WTC11 (cell line): ENCODE measurements at regions not wholly inside any gene's neighbourhood (a gene's known extent, or its start where the extent isn't known, plus 50 kb on each side); places are given as distances from the start of the nearest gene placed in this dataset.

Experiments used
- ATAC-seq: fragments of 200-7000 bp; cut with Tn5 transposase; 2 replicates; pipeline ENCODE4 v1.10.0; 2021; ENCODE audit warnings: mild to moderate bottlenecking, moderate library complexity
- CTCF ChIA-PET: fragments of 300-600 bp; sonication (Branson Sonifier 250); formaldehyde crosslinking; loops from one replicate; lab custom pipeline; 2021; ENCODE audit warnings: antibody characterized with exemption; lab: Charles Lee
- POLR2A ChIA-PET: fragments of 350-600 bp; sonication (Branson Sonifier 250); formaldehyde crosslinking; loops from one replicate; lab custom pipeline; 2021; ENCODE audit warnings: antibody characterized with exemption; lab: Charles Lee
- DNase-seq: peaks from one replicate; pipeline ENCODE4 v3.0.0; 2021; ENCODE audit warnings: low spot score
- H3K27ac Mint-ChIP-seq: 2 replicates; pipeline ENCODE4 v1.8.0; 2021; ENCODE audit warnings: mixed read lengths
- H3K27me3 Mint-ChIP-seq: 2 replicates; pipeline ENCODE4 v1.8.0; 2021; ENCODE audit warnings: low read depth, mild to moderate bottlenecking, moderate library complexity, mixed read lengths
- H3K36me3 Mint-ChIP-seq: 2 replicates; pipeline ENCODE4 v1.8.0; 2021; ENCODE audit warnings: mixed read lengths
- H3K4me1 Mint-ChIP-seq: 2 replicates; pipeline ENCODE4 v1.8.0; 2022; ENCODE audit warnings: mixed read lengths
- H3K4me3 Mint-ChIP-seq: 2 replicates; pipeline ENCODE4 v1.8.0; 2021; ENCODE audit warnings: mild to moderate bottlenecking, moderate library complexity, mixed read lengths
- H3K9me3 Mint-ChIP-seq: 2 replicates; pipeline ENCODE4 v1.8.0; 2021; ENCODE audit warnings: mixed read lengths
- CREB1 ChIP-seq: sonication (generic); formaldehyde crosslinking; IDR thresholded peaks from 2 replicates; pipeline ENCODE4 v1.8.0; 2023; ENCODE audit warnings: mild to moderate bottlenecking, missing genetic modification reagents
- CREM ChIP-seq: sonication (generic); formaldehyde crosslinking; IDR thresholded peaks from 2 replicates; pipeline ENCODE4 v1.8.1; 2022; ENCODE audit warnings: mild to moderate bottlenecking, missing genetic modification reagents, moderate library complexity
- ETV6 ChIP-seq: sonication (generic); formaldehyde crosslinking; IDR thresholded peaks from 2 replicates; pipeline ENCODE4 v1.8.1; 2022; ENCODE audit warnings: mild to moderate bottlenecking, missing genetic modification reagents
- GABPB1 ChIP-seq: sonication (generic); formaldehyde crosslinking; IDR thresholded peaks from 2 replicates; pipeline ENCODE4 v1.8.1; 2023; ENCODE audit warnings: mild to moderate bottlenecking, missing genetic modification reagents
- GRHL2 ChIP-seq: fragments of 250-450 bp; sonication (Bioruptor Pico); IDR thresholded peaks from 2 replicates; pipeline ENCODE4 v1.8.0; 2022; ENCODE audit warnings: mild to moderate bottlenecking, moderate library complexity; ENCODE audit not compliant: insufficient replicate concordance, severe bottlenecking
- MXD4 ChIP-seq: fragments of 250-450 bp; sonication (Bioruptor Pico); IDR thresholded peaks from 2 replicates; pipeline ENCODE4 v1.8.0; 2021; ENCODE audit warnings: mild to moderate bottlenecking, moderate library complexity, borderline replicate concordance
- MYBL2 ChIP-seq: sonication (generic); formaldehyde crosslinking; IDR thresholded peaks from 2 replicates; pipeline ENCODE4 v1.8.1; 2023; ENCODE audit warnings: mild to moderate bottlenecking, moderate library complexity, missing genetic modification reagents
- NFATC4 ChIP-seq: fragments of 250-450 bp; sonication (Bioruptor Pico); IDR thresholded peaks from 2 replicates; pipeline ENCODE4 v1.9.0; 2021; ENCODE audit warnings: mild to moderate bottlenecking
- SMAD4 ChIP-seq: sonication (generic); formaldehyde crosslinking; IDR thresholded peaks from 2 replicates; pipeline ENCODE4 v1.8.0; 2022; ENCODE audit warnings: mild to moderate bottlenecking, missing genetic modification reagents
- TEAD1 ChIP-seq: sonication (generic); formaldehyde crosslinking; IDR thresholded peaks from 2 replicates; pipeline ENCODE4 v1.8.0; 2022; ENCODE audit warnings: mild to moderate bottlenecking, missing genetic modification reagents
- ZNF121 ChIP-seq: sonication (generic); formaldehyde crosslinking; IDR thresholded peaks from 2 replicates; pipeline ENCODE4 v1.8.0; 2023; ENCODE audit warnings: missing genetic modification reagents
- ZNF219 ChIP-seq: sonication (generic); formaldehyde crosslinking; IDR thresholded peaks from 2 replicates; pipeline ENCODE4 v1.8.0; 2023; ENCODE audit warnings: missing genetic modification reagents, mild to moderate bottlenecking, borderline replicate concordance
- ZNF317 ChIP-seq: sonication (generic); formaldehyde crosslinking; IDR thresholded peaks from 2 replicates; pipeline ENCODE4 v1.8.1; 2023; ENCODE audit warnings: low read depth, mild to moderate bottlenecking, moderate library complexity, missing genetic modification reagents, borderline replicate concordance
- ZNF423 ChIP-seq: fragments of 250-450 bp; sonication (Bioruptor Pico); IDR thresholded peaks from 2 replicates; pipeline ENCODE4 v2.1.2; 2022; ENCODE audit warnings: mild to moderate bottlenecking, moderate library complexity
- TF ChIP-seq, protein P1 (sequence below): sonication (generic); formaldehyde crosslinking; IDR thresholded peaks from 2 replicates; pipeline ENCODE4 v1.8.1; 2022; ENCODE audit warnings: mild to moderate bottlenecking, missing genetic modification reagents, moderate library complexity, borderline replicate concordance
- TF ChIP-seq, protein P2 (sequence below): fragments of 250-450 bp; sonication (Bioruptor Pico); IDR thresholded peaks from 2 replicates; pipeline ENCODE4 v1.9.0; 2021; ENCODE audit warnings: mild to moderate bottlenecking
- TF ChIP-seq, protein P3 (sequence below): sonication (generic); formaldehyde crosslinking; IDR thresholded peaks from 2 replicates; pipeline ENCODE4 v1.8.1; 2023; ENCODE audit warnings: mild to moderate bottlenecking, missing genetic modification reagents, moderate library complexity
- TF ChIP-seq, protein P4 (sequence below): sonication (generic); formaldehyde crosslinking; IDR thresholded peaks from 2 replicates; pipeline ENCODE4 v1.8.1; 2022; ENCODE audit warnings: mild to moderate bottlenecking, moderate library complexity, missing genetic modification reagents
- TF ChIP-seq, protein P5 (sequence below): sonication (generic); formaldehyde crosslinking; IDR thresholded peaks from 2 replicates; pipeline ENCODE4 v1.8.1; 2023; ENCODE audit warnings: mild to moderate bottlenecking, missing genetic modification reagents
- TF ChIP-seq, protein P6 (sequence below): fragments of 250-450 bp; sonication (Bioruptor Pico); conservative IDR thresholded peaks from 2 replicates; pipeline ENCODE4 v1.9.0; 2021; ENCODE audit warnings: mild to moderate bottlenecking
- TF ChIP-seq, protein P7 (sequence below): sonication (generic); formaldehyde crosslinking; IDR thresholded peaks from 2 replicates; pipeline ENCODE4 v1.8.1; 2023; ENCODE audit warnings: mild to moderate bottlenecking, missing genetic modification reagents
- TF ChIP-seq, protein P8 (sequence below): sonication (generic); formaldehyde crosslinking; IDR thresholded peaks from 2 replicates; pipeline ENCODE4 v1.8.0; 2023; ENCODE audit warnings: missing genetic modification reagents

DNA sequence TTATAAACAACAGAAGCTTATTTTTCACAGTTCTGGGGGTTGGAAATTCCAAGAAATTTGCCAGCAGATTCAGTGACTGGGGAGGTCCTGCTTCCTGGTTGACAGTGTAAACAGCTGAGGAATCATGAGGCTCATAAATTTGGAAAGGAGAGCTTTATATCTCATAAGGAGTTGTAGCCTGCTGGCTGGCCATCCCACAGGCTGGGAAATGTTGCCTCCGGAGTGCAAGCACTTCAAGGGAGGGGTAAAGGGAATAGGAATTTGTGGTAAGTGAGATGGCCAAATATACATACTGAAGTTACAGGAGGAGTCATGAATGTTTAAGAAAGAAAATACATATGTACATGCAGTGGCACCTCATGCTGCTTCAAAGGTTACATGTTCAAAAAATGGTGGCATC is 217.2 kb upstream of the CBLB start:
- no peaks in the 10 kb centered on the region for H3K27me3 Mint-ChIP-seq

DNA sequence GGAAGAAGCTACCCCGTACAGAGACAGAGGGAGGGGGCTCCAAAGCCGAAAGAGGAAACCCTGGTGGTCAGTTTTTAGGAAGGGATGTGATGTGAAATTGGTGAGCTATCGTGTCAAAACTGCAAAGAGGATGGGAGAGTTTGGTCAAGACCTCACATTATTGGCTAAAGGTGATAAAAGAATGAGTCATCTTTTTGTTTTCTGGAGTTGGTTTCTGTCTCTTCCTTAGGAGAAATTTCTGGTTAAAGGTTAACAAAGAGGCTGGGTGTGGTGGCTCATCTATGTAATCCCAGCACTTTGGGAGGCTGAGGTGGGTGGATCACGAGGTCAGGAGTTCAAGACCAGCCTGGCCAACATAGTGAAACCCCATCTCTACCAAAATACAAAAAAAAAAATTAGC is 217.8 kb upstream of the CBLB start:
- ChIA-PET CTCF (no interaction called here), POLR2A (no interaction called here)
- Mint-ChIP-seq H3K27ac (no peak overlapping the region), H3K9me3 (peaks cover 13% of the 10 kb centered on the region), H3K36me3 (no peaks in the 10 kb centered on the region), H3K27me3 (no peaks in the 10 kb centered on the region), H3K4me1 (peaks cover 3% of the 10 kb centered on the region; the same call in 1 of the 2 replicates), H3K4me3 (no peak overlapping the region)
- DNase-seq (no peak), ATAC-seq (no peak)
- TF ChIP-seq NFATC4 (CRISPR knock-in tag) (no peak), ZNF121 (CRISPR knock-in tag) (no peak), ZNF423 (CRISPR knock-in tag) (no peak), GRHL2 (CRISPR knock-in tag) (no peak), ZNF317 (no peak), CREM (CRISPR knock-in tag) (no peak), MXD4 (CRISPR knock-in tag) (no peak), SMAD4 (CRISPR knock-in tag) (no peak)
- TF ChIP-seq, protein P1, sequence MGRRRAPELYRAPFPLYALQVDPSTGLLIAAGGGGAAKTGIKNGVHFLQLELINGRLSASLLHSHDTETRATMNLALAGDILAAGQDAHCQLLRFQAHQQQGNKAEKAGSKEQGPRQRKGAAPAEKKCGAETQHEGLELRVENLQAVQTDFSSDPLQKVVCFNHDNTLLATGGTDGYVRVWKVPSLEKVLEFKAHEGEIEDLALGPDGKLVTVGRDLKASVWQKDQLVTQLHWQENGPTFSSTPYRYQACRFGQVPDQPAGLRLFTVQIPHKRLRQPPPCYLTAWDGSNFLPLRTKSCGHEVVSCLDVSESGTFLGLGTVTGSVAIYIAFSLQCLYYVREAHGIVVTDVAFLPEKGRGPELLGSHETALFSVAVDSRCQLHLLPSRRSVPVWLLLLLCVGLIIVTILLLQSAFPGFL (CRISPR knock-in tag): no peak
- TF ChIP-seq, protein P2, sequence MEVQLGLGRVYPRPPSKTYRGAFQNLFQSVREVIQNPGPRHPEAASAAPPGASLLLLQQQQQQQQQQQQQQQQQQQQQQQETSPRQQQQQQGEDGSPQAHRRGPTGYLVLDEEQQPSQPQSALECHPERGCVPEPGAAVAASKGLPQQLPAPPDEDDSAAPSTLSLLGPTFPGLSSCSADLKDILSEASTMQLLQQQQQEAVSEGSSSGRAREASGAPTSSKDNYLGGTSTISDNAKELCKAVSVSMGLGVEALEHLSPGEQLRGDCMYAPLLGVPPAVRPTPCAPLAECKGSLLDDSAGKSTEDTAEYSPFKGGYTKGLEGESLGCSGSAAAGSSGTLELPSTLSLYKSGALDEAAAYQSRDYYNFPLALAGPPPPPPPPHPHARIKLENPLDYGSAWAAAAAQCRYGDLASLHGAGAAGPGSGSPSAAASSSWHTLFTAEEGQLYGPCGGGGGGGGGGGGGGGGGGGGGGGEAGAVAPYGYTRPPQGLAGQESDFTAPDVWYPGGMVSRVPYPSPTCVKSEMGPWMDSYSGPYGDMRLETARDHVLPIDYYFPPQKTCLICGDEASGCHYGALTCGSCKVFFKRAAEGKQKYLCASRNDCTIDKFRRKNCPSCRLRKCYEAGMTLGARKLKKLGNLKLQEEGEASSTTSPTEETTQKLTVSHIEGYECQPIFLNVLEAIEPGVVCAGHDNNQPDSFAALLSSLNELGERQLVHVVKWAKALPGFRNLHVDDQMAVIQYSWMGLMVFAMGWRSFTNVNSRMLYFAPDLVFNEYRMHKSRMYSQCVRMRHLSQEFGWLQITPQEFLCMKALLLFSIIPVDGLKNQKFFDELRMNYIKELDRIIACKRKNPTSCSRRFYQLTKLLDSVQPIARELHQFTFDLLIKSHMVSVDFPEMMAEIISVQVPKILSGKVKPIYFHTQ (CRISPR knock-in tag): no peak
- TF ChIP-seq, protein P3, sequence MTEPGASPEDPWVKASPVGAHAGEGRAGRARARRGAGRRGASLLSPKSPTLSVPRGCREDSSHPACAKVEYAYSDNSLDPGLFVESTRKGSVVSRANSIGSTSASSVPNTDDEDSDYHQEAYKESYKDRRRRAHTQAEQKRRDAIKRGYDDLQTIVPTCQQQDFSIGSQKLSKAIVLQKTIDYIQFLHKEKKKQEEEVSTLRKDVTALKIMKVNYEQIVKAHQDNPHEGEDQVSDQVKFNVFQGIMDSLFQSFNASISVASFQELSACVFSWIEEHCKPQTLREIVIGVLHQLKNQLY (CRISPR knock-in tag): no peak
- TF ChIP-seq, protein P4, sequence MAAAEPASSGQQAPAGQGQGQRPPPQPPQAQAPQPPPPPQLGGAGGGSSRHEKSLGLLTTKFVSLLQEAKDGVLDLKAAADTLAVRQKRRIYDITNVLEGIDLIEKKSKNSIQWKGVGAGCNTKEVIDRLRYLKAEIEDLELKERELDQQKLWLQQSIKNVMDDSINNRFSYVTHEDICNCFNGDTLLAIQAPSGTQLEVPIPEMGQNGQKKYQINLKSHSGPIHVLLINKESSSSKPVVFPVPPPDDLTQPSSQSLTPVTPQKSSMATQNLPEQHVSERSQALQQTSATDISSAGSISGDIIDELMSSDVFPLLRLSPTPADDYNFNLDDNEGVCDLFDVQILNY: no peak
- TF ChIP-seq, protein P5, sequence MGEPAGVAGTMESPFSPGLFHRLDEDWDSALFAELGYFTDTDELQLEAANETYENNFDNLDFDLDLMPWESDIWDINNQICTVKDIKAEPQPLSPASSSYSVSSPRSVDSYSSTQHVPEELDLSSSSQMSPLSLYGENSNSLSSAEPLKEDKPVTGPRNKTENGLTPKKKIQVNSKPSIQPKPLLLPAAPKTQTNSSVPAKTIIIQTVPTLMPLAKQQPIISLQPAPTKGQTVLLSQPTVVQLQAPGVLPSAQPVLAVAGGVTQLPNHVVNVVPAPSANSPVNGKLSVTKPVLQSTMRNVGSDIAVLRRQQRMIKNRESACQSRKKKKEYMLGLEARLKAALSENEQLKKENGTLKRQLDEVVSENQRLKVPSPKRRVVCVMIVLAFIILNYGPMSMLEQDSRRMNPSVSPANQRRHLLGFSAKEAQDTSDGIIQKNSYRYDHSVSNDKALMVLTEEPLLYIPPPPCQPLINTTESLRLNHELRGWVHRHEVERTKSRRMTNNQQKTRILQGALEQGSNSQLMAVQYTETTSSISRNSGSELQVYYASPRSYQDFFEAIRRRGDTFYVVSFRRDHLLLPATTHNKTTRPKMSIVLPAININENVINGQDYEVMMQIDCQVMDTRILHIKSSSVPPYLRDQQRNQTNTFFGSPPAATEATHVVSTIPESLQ (CRISPR knock-in tag): no peak

More for the DNA sequence above, 217.2 kb upstream of the CBLB start:
- H3K9me3 Mint-ChIP-seq: peaks cover 13% of the 10 kb centered on the region
- H3K4me1 Mint-ChIP-seq: peaks cover 3% of the 10 kb centered on the region; the same call in 1 of the 2 replicates
- H3K36me3 Mint-ChIP-seq: no peaks in the 10 kb centered on the region
- no peak overlapping the region for H3K27ac Mint-ChIP-seq
- ChIA-PET POLR2A (no interaction called here), CTCF (no interaction called here)
- ATAC-seq: no peak
- H3K4me3 Mint-ChIP-seq: no peak overlapping the region
- no peak for TF ChIP-seq GABPB1
- TF ChIP-seq, protein P6, sequence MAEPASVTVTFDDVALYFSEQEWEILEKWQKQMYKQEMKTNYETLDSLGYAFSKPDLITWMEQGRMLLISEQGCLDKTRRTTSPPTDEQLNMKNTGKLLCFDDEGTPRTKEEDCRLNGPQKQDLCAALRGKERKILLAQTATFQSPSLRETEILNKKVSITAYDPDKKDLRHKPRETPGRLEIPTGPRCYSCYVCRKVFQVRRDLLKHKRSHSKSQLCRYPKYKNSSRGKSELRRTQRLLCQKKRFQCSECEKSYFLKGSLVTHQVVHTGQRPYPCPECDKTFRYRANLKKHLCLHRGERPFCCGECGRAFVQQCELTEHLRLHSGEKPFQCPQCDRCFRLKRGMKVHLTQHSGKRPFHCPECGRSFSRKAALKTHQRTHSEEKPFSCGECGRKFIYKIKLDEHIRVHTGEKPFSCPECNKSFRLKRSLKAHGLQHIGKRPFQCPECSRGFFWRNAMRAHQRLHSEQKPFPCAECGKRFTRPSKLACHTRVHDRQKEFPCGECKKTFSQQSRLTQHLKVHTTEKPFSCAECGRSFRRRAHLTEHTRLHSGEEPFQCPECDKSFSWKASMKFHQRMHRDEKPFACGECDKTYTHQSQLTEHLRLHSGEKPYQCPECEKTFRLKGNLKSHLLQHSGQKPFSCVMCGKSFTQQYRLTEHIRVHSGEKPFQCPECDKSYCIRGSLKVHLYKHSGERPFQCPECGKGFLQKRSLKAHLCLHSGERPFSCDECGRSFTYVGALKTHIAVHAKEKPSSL (CRISPR knock-in tag): no peak
- TF ChIP-seq, protein P7, sequence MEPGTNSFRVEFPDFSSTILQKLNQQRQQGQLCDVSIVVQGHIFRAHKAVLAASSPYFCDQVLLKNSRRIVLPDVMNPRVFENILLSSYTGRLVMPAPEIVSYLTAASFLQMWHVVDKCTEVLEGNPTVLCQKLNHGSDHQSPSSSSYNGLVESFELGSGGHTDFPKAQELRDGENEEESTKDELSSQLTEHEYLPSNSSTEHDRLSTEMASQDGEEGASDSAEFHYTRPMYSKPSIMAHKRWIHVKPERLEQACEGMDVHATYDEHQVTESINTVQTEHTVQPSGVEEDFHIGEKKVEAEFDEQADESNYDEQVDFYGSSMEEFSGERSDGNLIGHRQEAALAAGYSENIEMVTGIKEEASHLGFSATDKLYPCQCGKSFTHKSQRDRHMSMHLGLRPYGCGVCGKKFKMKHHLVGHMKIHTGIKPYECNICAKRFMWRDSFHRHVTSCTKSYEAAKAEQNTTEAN (CRISPR knock-in tag): no peak
- TF ChIP-seq ZNF219: no peak
- TF ChIP-seq, protein P1 (CRISPR knock-in tag): no peak
- TF ChIP-seq ETV6 (CRISPR knock-in tag): no peak
- TF ChIP-seq CREB1 (CRISPR knock-in tag): no peak
- TF ChIP-seq MYBL2 (CRISPR knock-in tag): no peak
- no peak for TF ChIP-seq TEAD1 (CRISPR knock-in tag)
- TF ChIP-seq, protein P8, sequence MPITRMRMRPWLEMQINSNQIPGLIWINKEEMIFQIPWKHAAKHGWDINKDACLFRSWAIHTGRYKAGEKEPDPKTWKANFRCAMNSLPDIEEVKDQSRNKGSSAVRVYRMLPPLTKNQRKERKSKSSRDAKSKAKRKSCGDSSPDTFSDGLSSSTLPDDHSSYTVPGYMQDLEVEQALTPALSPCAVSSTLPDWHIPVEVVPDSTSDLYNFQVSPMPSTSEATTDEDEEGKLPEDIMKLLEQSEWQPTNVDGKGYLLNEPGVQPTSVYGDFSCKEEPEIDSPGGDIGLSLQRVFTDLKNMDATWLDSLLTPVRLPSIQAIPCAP (CRISPR knock-in tag): no peak
- no peak for DNase-seq
